ENCODE measurements at regions not wholly inside any gene's neighbourhood (a gene's known extent, or its start where the extent isn't known, plus 50 kb on each side); places are given as distances from the start of the nearest gene placed in this dataset.

DNA sequence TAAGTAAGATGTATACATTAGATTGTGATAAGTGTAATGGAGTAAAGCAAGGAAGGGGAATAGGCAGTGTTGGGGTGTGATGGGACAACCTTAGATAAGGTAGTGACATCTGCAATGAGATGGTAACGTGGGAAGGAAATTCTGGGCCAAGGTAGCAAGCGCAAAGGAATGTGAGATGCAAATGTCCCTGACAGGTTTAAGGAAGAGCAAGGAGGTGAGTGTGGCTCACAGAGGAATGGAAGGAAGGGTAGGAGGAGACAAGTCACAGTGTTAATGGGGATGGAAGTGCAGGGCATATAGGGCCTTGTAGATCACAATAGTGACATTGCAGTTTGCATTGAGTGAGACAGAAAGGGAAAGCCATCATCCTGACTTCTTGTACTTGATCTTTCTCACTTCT is 170.9 kb upstream of the FAM98A start:
- BruUV-seq (replicated peaks) = no TSS peak
- TF ChIP-seq CTCF (IDR thresholded peaks at IDR 0.05; ENCODE audit: unreplicated experiment) = no peak
- H3K27ac Mint-ChIP-seq (ENCODE audit: unreplicated experiment) = no peak overlapping the region
- CTCF ChIA-PET = no interaction called here
- H3K4me3 Mint-ChIP-seq (ENCODE audit: low read depth, unreplicated experiment) = no peak overlapping the region
- no peak for DNase-seq
- H3K27me3 Mint-ChIP-seq (ENCODE audit: unreplicated experiment) = no peaks in the 10 kb centered on the region
- peaks cover 9% of the 10 kb centered on the region for H3K9me3 Mint-ChIP-seq (ENCODE audit: low read depth, unreplicated experiment)
- no peaks in the 10 kb centered on the region for H3K36me3 Mint-ChIP-seq (ENCODE audit: insufficient read depth, unreplicated experiment)
- no peaks in the 10 kb centered on the region for H3K4me1 Mint-ChIP-seq (ENCODE audit: low read depth, unreplicated experiment)
- intact Hi-C loops (cut with micrococcal nuclease; ENCODE audit: unreplicated experiment) = no loop called here

DNA sequence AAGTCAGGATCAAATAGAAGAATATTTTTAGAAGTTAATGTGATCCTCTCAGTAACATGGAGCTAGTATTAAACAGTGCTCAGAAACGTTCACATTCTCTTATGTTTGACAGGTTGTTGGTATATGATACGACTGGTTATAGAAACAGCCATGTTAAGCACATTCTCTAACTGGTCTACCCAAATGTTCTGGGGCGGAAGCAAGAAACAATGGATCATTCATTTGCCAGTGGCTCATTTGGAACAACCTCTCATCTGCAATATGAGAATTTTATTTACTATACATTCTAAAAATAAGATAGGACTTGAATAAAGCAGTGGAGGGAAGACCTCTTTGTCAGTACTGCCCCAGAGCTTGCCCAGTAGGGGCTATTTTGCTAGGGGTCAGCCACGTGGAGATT is 167.1 kb upstream of the FAM98A start:
- H3K27me3 Mint-ChIP-seq (ENCODE audit: unreplicated experiment) = no peaks in the 10 kb centered on the region
- no peaks in the 10 kb centered on the region for H3K4me1 Mint-ChIP-seq (ENCODE audit: low read depth, unreplicated experiment)
- CTCF ChIA-PET = no interaction called here
- no peak overlapping the region for H3K27ac Mint-ChIP-seq (ENCODE audit: unreplicated experiment)
- intact Hi-C loops (cut with micrococcal nuclease; ENCODE audit: unreplicated experiment) = no loop called here
- no peaks in the 10 kb centered on the region for H3K36me3 Mint-ChIP-seq (ENCODE audit: insufficient read depth, unreplicated experiment)
- no TSS peak for BruUV-seq (replicated peaks)
- peaks cover 9% of the 10 kb centered on the region for H3K9me3 Mint-ChIP-seq (ENCODE audit: low read depth, unreplicated experiment)
- TF ChIP-seq CTCF (IDR thresholded peaks at IDR 0.05; ENCODE audit: unreplicated experiment) = no peak
- H3K4me3 Mint-ChIP-seq (ENCODE audit: low read depth, unreplicated experiment) = no peak overlapping the region
- no peak for DNase-seq

DNA sequence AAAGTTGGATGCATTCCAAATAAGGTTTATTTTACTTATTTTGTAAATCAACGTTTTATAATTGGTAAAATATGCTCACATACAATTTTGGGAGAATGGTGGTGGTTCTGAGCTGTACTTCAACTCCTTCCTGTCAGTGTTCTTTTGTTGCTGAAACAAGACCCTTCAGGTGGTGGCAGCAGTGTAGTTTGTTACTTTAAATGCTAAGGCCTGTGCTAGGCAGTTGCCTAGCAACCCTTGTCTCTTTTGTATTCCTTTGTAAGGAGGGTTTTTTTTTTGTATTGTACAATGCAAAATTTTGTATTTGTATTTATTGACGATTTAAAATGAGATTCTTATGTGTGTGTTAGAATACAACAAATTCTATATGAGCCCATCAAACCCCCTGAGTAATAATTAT is 166.0 kb upstream of the FAM98A start:
- Mint-ChIP-seq H3K4me3 (ENCODE audit: low read depth, unreplicated experiment) (no peak overlapping the region), H3K27ac (ENCODE audit: unreplicated experiment) (no peak overlapping the region), H3K36me3 (ENCODE audit: insufficient read depth, unreplicated experiment) (no peaks in the 10 kb centered on the region), H3K9me3 (ENCODE audit: low read depth, unreplicated experiment) (peaks cover 9% of the 10 kb centered on the region), H3K4me1 (ENCODE audit: low read depth, unreplicated experiment) (no peaks in the 10 kb centered on the region), H3K27me3 (ENCODE audit: unreplicated experiment) (no peaks in the 10 kb centered on the region)
- no TSS peak for BruUV-seq (replicated peaks)
- CTCF ChIA-PET = no interaction called here
- intact Hi-C loops (cut with micrococcal nuclease; ENCODE audit: unreplicated experiment) = no loop called here
- no peak for DNase-seq
- TF ChIP-seq CTCF (IDR thresholded peaks at IDR 0.05; ENCODE audit: unreplicated experiment) = no peak

GRCh38 chr2:33764551-33764950 is 165.5 kb upstream of the FAM98A start:
- H3K4me3 Mint-ChIP-seq (ENCODE audit: low read depth, unreplicated experiment) = no peak overlapping the region
- H3K27me3 Mint-ChIP-seq (ENCODE audit: unreplicated experiment) = no peaks in the 10 kb centered on the region
- no peak overlapping the region for H3K27ac Mint-ChIP-seq (ENCODE audit: unreplicated experiment)
- intact Hi-C loops (cut with micrococcal nuclease; ENCODE audit: unreplicated experiment) = no loop called here
- H3K4me1 Mint-ChIP-seq (ENCODE audit: low read depth, unreplicated experiment) = no peaks in the 10 kb centered on the region
- no peaks in the 10 kb centered on the region for H3K36me3 Mint-ChIP-seq (ENCODE audit: insufficient read depth, unreplicated experiment)
- BruUV-seq (replicated peaks) = no TSS peak
- TF ChIP-seq CTCF (IDR thresholded peaks at IDR 0.05; ENCODE audit: unreplicated experiment) = no peak
- no peak for DNase-seq
- CTCF ChIA-PET = no interaction called here
- peaks cover 4% of the 10 kb centered on the region for H3K9me3 Mint-ChIP-seq (ENCODE audit: low read depth, unreplicated experiment)
